IMR-90 (cell line): ENCODE measurements at regions not wholly inside any gene's neighbourhood (a gene's known extent, or its start where the extent isn't known, plus 50 kb on each side); places are given as distances from the start of the nearest gene placed in this dataset.

Experiments
- CEBPB ChIP-seq: IDR thresholded peaks from 2 replicates; pipeline ENCODE4 v1.6.1; 2012; ENCODE audit warnings: low read depth, low read length, improper control_type of control experiment
- CTCF ChIP-seq: conservative IDR thresholded peaks from 2 replicates; pipeline ENCODE4 v1.5.1; 2012; ENCODE audit warnings: mild to moderate bottlenecking, low read depth, low read length, improper control_type of control experiment
- NFE2L2 ChIP-seq: fragments of 150-350 bp; IDR thresholded peaks from 2 replicates; pipeline ENCODE4 v1.6.1; 2016; ENCODE audit warnings: low read depth, mild to moderate bottlenecking, low read length
- POLR2A ChIP-seq: IDR thresholded peaks from 2 replicates; pipeline ENCODE4 v1.6.1; 2012; ENCODE audit warnings: mild to moderate bottlenecking, low read depth, low read length
- RAD21 ChIP-seq: IDR thresholded peaks from 2 replicates; pipeline ENCODE4 v1.6.1; 2012; ENCODE audit warnings: low read length, improper control_type of control experiment

GRCh38 chr3:118088696-118089095, 946.0 kb downstream of the IGSF11 start:
- TF ChIP-seq CTCF (no peak), NFE2L2 (no peak), CEBPB (no peak), RAD21 (no peak), POLR2A (no peak)
